ENCODE measurements at regions not wholly inside any gene's neighbourhood (a gene's known extent, or its start where the extent isn't known, plus 50 kb on each side); places are given as distances from the start of the nearest gene placed in this dataset.

DNA sequence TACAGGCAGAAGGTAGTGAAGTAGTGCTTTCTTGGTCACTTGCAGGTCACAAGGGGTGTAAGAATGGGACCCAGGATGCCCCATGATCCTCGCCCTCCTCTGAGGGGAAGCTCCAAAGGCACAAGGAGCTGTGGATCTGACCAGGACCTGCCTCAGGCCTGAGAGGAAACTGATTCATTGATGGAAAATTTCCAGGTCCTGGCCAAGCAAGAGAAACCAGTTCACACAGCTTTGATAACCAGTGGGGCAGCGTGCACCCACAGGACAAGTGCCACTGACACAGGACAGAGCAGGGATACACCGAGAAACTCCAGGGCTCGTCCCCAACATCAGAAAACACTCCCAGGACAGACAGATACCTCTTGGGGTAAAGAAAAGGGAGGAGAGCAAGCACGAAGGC lies 177.1 kb downstream of the RBM26 start:
- Histone ChIP-seq H4K20me1 (ENCODE audit: insufficient read depth) (no peaks in the 10 kb centered on the region), H3K36me3 (ENCODE audit: insufficient read depth, low read length) (no peaks in the 10 kb centered on the region), H3K4me3 (ENCODE audit: low read length) (no peak overlapping the region), H3F3A (ENCODE audit: insufficient read depth, low read length, poor library complexity, severe bottlenecking) (no peaks in the 10 kb centered on the region), H3K9me3 (ENCODE audit: low read length) (no peaks in the 10 kb centered on the region), H3K9ac (ENCODE audit: low read length) (no peak overlapping the region), H3K27ac (ENCODE audit: low read length) (no peak overlapping the region), H3K79me2 (replicated peaks; ENCODE audit: insufficient read depth, low read length) (no peaks in the 10 kb centered on the region), H3K4me2 (ENCODE audit: low read length) (no peak overlapping the region), H3K27me3 (ENCODE audit: insufficient read depth, low read depth, low read length) (no peaks in the 10 kb centered on the region), H2AFZ (ENCODE audit: low read depth, low read length) (no peak overlapping the region), H3K9me2 (ENCODE audit: insufficient read depth, low read length) (no peaks in the 10 kb centered on the region)
- TF ChIP-seq POLR2AphosphoS5 (IDR thresholded peaks at IDR 0.05) (no peak), EZH2 (IDR thresholded peaks at IDR 0.05; ENCODE audit: borderline replicate concordance, insufficient read depth, low read length, poor library complexity, severe bottlenecking) (no peak), RAD21 (conservative IDR thresholded peaks at IDR 0.05) (no peak), SMC3 (conservative IDR thresholded peaks at IDR 0.05; ENCODE audit: poor library complexity) (no peak), CTCF (IDR thresholded peaks at IDR 0.05; ENCODE audit: poor library complexity, severe bottlenecking) (no peak), MXI1 (conservative IDR thresholded peaks at IDR 0.05; ENCODE audit: poor library complexity, severe bottlenecking) (no peak), EP300 (conservative IDR thresholded peaks at IDR 0.05; ENCODE audit: poor library complexity, severe bottlenecking) (no peak), TAF1 (IDR thresholded peaks at IDR 0.05; ENCODE audit: low read depth) (no peak)
- TF ChIP-seq, protein P1, sequence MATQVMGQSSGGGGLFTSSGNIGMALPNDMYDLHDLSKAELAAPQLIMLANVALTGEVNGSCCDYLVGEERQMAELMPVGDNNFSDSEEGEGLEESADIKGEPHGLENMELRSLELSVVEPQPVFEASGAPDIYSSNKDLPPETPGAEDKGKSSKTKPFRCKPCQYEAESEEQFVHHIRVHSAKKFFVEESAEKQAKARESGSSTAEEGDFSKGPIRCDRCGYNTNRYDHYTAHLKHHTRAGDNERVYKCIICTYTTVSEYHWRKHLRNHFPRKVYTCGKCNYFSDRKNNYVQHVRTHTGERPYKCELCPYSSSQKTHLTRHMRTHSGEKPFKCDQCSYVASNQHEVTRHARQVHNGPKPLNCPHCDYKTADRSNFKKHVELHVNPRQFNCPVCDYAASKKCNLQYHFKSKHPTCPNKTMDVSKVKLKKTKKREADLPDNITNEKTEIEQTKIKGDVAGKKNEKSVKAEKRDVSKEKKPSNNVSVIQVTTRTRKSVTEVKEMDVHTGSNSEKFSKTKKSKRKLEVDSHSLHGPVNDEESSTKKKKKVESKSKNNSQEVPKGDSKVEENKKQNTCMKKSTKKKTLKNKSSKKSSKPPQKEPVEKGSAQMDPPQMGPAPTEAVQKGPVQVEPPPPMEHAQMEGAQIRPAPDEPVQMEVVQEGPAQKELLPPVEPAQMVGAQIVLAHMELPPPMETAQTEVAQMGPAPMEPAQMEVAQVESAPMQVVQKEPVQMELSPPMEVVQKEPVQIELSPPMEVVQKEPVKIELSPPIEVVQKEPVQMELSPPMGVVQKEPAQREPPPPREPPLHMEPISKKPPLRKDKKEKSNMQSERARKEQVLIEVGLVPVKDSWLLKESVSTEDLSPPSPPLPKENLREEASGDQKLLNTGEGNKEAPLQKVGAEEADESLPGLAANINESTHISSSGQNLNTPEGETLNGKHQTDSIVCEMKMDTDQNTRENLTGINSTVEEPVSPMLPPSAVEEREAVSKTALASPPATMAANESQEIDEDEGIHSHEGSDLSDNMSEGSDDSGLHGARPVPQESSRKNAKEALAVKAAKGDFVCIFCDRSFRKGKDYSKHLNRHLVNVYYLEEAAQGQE (IDR thresholded peaks at IDR 0.05; ENCODE audit: borderline replicate concordance): no peak

- H3K9ac ChIP-seq (ENCODE audit: low read length): no peak overlapping the region
- no peaks in the 10 kb centered on the region for H3K9me3 ChIP-seq (ENCODE audit: low read length)
- no peaks in the 10 kb centered on the region for H3F3A ChIP-seq (ENCODE audit: insufficient read depth, low read length, poor library complexity, severe bottlenecking)
- H3K27ac ChIP-seq (ENCODE audit: low read length): no peak overlapping the region
- no peaks in the 10 kb centered on the region for H3K27me3 ChIP-seq (ENCODE audit: insufficient read depth, low read depth, low read length)
- TF ChIP-seq EZH2 (IDR thresholded peaks at IDR 0.05; ENCODE audit: borderline replicate concordance, insufficient read depth, low read length, poor library complexity, severe bottlenecking) (no peak), MXI1 (conservative IDR thresholded peaks at IDR 0.05; ENCODE audit: poor library complexity, severe bottlenecking) (no peak), TAF1 (IDR thresholded peaks at IDR 0.05; ENCODE audit: low read depth) (no peak), SMC3 (conservative IDR thresholded peaks at IDR 0.05; ENCODE audit: poor library complexity) (no peak), EP300 (conservative IDR thresholded peaks at IDR 0.05; ENCODE audit: poor library complexity, severe bottlenecking) (no peak), POLR2AphosphoS5 (IDR thresholded peaks at IDR 0.05) (no peak), RAD21 (conservative IDR thresholded peaks at IDR 0.05) (no peak), CTCF (IDR thresholded peaks at IDR 0.05; ENCODE audit: poor library complexity, severe bottlenecking) (no peak)
- TF ChIP-seq, protein P1 (IDR thresholded peaks at IDR 0.05; ENCODE audit: borderline replicate concordance): no peak
- no peaks in the 10 kb centered on the region for H4K20me1 ChIP-seq (ENCODE audit: insufficient read depth)
- no peaks in the 10 kb centered on the region for H3K36me3 ChIP-seq (ENCODE audit: insufficient read depth, low read length)
- no peaks in the 10 kb centered on the region for H3K79me2 ChIP-seq (replicated peaks; ENCODE audit: insufficient read depth, low read length)
- no peak overlapping the region for H3K4me2 ChIP-seq (ENCODE audit: low read length)
- H3K4me3 ChIP-seq (ENCODE audit: low read length): no peak overlapping the region
- no peaks in the 10 kb centered on the region for H3K9me2 ChIP-seq (ENCODE audit: insufficient read depth, low read length)
- no peak overlapping the region for H2AFZ ChIP-seq (ENCODE audit: low read depth, low read length)
Observed at GRCh38 chr13:79227418-79227817, 178.6 kb downstream of the RBM26 start.
